HG02870 (cell line): ENCODE measurements at regions not wholly inside any gene's neighbourhood (a gene's known extent, or its start where the extent isn't known, plus 50 kb on each side); places are given as distances from the start of the nearest gene placed in this dataset.

Experiments
- ATAC-seq: cut with Tn5 transposase; IDR thresholded peaks from one replicate; pipeline ENCODE4 v1.9.1; 2021; ENCODE audit warnings: mild to moderate bottlenecking, moderate library complexity; ENCODE audit not compliant: unreplicated experiment

DNA sequence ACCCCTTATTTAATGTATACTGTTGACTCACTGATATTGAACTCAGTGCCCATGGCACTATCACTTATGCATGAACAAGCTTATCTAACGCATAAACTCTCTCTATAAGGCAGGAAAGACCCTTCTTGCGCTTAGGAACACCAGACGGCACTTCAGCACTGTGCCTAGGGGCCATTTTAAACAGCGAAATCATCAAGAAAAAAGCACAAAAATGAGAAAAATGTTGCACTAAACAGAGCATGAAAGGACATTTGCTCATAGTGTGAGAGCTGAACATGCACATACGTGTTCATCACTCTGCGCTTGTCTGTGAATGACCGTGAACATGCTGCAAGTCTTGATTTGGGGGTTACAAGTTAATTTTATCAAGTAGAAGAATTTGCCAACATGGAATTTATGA lies 109.6 kb downstream of the WDR11 start:
- no peak for ATAC-seq

DNA sequence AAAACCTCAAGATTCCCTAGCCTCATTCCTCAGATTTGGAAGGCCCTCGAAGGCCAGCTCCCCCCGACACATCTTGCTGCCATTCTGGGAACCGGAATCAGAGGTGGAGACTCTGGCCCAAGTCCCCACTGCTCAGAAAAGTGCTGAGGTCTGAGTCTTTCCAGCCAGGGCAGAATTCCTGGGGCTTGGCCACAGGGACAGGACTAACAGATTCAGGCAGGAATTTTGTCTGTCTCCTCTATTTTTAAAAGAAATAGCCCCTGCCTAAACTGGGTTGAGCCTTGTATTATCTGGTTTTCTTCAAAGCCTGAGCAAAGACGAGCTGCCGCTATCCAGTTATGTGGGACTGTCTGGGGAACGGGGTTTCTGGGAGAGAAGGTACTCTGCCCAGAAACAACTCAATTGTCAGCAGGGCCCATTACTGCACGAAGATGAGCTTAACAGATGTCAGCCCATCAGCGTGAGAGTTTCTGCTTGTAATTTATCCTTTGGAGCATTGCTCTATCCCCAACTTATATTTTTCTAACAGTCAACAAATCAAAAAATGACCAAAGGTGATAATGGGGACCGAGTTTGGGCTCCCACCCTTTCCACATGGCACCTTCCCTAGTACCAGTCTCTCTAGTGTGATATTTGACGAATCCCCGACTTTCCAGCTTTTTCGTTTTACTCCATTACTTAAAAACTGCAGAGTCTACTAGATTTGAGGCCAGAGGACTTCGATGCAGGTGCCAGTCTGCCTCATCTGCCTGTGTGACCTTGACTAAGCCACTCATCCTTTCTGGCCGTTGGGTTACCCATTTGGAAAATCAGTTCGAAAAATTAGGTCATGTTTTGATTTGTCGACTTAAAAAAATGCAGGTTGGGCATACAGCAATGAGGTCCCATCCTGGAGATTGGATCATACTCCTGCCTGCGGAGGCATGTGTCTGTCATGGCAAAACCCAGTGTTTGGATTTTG lies 110.9 kb downstream of the WDR11 start:
- no peak for ATAC-seq

DNA sequence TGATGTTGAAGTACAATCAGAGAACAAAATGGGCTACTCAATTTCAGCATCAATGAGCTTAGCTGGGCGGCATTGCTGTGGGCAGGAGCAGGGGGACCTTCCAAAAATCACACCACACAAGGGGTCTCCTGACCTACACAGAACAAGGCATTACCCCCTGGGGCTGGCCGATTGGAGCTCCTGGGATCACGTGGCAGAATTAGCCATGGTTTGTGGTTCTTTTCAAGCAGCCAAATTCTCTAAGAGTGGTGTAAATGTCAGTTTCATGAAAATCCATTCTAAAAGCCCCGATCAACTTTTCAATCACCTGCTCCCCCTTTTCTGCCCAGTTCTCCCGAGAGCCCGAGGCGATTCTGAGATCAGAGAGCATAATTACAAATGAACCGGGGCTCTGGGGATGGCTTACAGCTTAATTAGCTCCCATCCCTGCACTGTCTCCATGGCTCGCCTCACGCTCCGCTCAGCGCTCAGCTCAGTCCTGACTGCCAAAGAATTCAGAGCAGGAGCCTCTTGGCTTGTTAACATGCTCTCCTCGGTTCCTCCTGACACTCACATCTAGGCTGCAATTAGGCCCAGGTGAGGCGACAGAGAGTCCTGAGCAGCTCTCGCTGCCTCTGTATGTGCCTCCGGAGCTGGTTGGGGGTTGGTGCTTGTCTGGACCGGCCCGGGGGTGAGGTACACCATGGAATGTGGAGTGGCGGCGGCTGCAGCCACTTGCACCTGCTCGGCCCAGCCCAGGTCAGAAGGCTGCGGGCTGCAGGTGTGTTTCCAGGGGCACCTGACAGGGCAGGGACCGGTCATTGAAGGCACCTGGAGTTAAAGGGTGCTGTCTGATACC lies 111.8 kb downstream of the WDR11 start:
- no peak for ATAC-seq

DNA sequence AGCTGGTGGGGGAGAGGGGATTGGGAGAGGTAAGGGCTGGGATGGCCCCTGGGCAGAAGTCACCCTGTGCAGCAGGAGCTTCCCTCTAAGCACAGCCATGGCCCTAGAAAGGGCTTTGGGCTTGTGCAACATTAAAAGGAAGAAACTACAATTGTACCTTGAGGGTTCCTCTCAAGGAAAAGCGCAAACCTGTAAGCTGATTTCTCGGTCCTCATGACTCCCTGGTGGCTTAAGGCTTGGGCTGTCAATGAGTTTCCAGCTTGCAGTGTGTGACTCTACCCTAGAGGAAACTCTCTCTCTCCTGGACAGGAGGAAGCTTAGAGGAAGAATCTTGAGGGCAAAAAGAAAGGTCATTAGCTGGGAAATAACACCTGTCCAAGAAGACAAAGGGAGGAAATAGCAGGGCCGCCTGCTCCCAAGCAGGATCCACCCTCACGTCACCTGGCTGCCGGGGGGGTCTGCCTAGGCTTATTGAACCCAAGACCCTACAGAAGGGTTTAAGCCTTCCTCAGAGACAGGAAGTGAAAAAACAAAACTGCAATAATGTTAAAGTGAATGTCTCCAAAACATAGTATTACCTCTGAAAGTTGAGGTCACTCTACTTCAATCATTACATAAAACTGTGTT lies 112.5 kb downstream of the WDR11 start:
- no peak for ATAC-seq

DNA sequence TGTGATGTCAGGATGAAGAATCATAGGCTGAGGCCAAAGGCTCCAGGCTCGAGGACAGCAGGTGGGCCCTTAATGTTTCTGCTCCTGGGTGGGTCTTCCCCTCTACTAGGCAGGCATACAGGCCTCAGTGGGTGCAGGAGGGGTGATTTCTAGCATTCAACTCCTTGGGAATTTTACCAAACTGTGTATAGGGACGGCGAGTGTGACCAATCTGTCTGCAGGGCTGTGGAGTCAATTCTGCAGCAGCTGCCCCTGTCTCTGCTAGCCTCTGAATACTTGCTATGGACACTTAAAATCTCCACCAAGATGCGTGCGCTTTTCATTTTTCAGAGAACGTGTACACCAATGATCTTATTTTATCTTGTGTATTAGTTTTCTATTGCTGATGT lies 115.5 kb downstream of the WDR11 start:
- no peak for ATAC-seq

DNA sequence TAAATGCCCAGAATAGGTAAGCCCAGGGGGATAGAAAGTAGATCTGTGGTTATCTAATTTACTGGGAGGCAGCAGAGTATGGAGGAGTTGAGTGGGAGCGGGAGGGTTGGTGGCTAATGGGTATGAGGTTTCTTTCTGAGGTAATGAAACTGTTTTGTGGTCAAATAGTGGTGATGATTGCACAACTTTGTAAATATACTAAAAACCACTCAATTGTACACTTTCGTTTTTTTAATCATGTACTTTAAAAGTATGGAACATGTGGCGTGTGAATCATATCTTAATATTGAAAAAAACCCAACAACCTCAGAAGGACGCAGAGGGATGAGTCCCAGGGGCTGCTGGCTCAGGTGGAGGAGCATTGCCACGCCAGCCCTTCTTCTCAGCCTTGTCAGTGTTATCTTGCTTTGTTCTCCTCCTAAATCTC lies 118.1 kb downstream of the WDR11 start:
- peak; percentile 54 for ATAC-seq

DNA sequence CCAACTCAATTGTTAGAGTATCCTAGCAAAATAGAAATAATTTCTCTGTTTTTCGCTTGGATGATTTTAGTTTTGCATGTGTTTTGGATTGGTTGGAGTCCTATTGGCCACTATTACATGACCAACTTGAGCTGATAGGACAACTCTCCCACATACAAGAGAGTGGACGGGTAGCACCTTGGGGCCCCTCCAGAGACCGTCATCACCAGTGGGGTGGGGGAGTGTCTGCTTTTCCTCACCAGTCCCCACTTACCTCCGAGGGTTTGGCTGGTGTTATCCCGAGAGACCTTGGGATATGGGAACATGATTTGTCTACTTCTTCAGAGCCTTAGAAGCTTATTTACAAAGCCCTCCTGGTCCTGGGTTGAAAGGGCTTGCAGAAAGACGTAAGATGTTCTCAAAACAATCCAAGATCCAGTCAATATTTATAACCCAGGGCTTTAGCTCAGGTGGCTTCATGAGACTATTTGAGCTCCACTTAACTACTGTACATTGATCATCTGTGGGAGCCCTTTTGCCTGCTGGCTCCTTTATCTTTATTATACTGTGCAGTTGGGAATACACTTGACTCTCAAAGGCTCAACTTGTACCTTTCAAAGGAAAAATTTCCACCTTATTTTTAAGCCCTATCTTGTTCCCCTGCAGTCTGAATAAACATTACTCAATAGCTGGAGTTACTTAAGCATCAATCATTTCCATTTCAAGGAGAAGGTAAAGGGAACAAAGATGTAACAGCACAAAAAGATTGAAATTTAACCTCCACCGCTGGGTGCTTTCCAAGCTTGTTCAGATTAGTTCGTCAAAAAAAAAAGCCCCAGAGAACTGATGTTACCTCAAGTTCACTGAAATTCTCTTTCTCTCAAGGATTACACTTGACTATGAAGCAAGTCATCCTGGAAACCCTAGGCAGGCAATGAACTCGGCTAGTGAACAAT lies 119.7 kb downstream of the WDR11 start:
- ATAC-seq, result no peak

DNA sequence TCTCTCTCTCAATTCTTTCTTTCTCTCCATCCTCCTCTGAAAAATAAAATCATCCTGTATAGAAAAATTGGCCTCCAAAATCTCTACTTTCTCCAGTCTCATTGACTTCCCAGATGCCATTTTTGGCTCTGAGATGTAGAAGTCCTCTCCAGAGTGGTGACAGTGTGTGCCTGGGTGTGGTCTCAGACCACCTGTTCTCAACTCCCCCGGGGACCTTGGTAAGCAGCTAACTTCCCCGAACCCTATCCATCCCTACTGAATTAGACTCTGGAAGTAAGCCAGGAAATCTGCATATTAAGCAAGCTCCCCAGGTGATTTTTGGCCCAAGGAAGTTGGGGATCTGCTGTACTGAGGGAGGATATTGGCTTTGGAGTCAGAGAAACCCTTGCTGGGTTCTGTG lies 120.5 kb downstream of the WDR11 start:
- no peak for ATAC-seq

DNA sequence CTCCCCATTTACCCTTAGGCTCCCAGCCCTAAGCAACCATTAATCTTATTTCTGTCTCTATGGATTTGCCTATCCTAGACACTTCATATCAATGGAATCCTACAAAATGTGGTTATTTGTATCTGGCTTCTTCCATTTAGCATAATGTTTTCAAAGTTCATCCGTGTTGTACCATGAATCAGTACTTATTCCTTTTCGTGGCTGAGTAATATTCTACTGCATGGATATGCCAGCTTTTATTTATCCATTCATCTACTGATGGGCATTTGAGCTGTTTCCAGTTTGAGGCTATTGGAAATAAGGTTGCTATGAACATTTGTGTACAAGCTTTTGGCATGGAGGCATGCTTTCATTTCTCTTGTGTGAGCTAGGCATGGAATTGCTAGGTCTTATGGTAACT lies 121.1 kb downstream of the WDR11 start:
- no peak for ATAC-seq

DNA sequence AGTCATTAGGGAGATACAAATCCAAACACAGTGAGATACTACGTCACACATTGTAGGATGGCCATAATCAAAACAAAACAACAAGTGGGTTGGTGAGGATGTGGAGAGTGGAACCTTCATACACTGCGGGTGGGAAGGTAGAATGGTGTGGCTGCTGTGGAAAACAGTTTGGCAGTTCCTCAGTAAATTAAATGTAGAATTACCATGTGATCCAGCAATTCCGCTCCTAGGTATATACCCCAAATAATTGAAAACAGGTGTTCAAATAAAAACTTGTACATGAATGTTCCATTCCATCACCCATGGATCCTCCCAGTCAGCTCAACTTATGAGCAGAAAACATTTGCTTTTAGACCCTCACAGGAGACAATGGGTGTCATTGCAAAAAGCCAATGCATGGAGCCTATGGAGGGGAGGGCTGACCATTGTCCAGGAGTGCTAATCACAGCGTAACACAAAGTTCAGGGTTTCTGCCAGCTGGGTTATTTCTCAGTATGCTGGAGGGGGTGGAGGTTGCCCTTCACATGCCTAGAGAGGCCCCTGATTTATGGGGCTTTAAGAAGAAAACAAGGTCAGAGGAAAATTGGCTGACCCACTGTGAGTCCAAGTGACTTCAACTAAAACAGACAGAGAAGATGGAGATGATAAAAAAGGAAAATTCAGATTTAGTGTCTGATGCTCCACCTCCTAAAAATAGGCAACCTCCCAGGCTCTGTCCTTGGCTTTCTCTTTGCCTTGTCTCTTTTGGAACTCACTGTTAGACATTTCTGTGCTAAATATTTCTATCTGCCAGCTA lies 124.1 kb downstream of the WDR11 start:
- ATAC-seq, result no peak

DNA sequence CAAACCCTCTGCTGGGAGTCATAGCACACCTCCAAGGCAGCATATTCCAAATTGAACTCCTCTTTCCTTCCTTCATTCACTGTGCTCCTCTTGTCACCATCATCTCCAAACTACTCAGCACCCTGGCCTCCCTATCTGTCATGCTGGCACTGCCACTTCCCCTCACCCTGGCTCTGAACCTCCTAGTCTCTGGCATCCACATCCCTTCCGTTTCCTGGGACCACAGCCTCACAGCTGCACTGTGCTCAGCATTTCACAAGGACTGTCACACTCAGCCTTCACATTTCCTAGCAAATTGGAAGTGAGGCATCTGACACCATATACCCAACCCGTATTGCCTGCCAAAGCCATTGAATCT lies 124.7 kb downstream of the WDR11 start:
- no peak for ATAC-seq

DNA sequence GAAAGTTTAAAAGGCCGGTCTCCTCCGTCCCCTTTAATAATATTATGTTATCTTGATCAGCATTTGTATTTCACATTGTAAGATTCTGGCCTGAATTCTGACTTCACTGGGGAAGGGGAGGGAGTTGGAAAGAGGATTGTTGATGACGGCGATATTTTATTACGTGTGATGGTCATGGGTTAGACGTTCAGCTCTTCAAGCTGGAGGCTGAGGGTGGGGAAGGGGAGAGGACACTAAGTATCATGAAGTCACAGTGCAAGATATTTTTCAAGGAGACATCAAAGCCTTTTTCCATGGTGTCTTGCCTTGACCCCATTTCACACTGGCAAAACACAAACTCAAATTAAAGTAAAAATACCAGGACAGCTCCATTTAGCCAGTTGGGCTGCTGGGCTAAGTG lies 126.7 kb downstream of the WDR11 start:
- ATAC-seq, result no peak

DNA sequence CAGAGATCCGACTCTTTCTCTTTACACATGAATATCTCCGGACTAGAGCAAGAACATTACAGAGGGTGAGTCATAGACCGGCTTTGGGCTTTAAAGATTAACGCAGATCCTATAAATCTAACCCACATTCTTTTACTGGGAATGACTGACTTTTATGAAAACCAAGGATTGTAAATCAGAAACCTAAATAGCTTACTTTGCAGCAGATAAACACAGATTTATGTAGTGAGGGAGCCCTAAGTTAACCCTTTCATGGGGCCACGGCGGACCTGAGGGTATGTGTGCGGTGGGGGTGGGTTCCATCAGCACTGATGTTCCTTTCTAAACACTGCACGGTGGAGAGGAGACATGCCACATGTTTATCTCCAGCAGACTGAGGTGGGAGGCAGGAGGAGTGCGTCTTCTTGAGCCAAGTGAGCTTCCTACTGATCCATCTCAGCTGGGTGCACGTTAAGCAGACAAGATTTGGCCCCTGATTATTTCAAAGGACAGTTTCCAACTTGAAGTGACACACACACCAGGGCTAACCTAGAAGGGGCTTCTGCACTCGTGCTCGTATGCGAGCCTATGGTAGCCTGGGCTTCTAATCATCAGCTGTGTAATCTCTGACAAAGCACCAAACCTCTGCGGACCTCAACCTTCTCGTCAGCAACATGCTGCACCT lies 127.6 kb downstream of the WDR11 start:
- no peak for ATAC-seq

DNA sequence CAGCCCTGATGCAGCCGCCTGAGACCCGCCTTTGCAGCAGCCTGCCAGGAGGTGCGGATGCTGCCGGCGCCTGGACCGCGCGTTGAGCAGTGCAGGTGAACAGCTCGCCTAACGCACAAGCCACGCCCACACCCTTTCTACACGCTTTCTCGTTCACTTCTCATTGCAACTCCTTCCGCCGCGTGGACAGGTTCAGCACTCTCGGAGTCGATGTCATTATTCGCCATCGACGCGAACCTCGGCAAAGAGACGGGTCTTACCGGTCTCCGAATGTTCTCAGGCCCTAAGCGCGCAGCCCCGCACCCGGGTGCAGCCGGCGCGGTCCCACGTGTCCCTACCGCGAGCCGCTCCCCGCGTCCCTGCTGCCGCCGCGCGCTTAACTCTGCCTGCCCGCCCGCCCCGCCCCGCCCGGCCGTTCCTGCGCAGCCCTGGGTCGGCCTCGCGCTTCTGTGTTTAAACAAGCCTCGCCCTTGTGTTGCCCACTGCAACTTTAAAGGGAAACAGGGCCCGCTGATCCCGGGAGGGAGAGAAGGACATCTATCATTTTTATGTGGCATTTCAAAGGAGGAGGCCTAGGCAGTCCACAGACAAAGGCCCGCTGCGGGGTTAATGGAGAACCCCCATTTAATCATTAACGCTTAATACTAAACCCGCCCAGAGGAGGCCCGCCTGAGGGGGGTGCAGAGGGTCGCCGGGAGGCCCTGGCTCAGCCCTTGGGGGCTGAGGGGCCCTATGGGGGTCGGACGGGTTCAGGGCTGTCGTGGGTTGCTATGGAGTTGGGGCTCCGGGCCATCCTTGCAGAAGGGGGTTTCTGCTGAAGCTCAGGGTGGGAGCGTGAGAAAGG lies 128.5 kb downstream of the WDR11 start:
- ATAC-seq, result no peak

DNA sequence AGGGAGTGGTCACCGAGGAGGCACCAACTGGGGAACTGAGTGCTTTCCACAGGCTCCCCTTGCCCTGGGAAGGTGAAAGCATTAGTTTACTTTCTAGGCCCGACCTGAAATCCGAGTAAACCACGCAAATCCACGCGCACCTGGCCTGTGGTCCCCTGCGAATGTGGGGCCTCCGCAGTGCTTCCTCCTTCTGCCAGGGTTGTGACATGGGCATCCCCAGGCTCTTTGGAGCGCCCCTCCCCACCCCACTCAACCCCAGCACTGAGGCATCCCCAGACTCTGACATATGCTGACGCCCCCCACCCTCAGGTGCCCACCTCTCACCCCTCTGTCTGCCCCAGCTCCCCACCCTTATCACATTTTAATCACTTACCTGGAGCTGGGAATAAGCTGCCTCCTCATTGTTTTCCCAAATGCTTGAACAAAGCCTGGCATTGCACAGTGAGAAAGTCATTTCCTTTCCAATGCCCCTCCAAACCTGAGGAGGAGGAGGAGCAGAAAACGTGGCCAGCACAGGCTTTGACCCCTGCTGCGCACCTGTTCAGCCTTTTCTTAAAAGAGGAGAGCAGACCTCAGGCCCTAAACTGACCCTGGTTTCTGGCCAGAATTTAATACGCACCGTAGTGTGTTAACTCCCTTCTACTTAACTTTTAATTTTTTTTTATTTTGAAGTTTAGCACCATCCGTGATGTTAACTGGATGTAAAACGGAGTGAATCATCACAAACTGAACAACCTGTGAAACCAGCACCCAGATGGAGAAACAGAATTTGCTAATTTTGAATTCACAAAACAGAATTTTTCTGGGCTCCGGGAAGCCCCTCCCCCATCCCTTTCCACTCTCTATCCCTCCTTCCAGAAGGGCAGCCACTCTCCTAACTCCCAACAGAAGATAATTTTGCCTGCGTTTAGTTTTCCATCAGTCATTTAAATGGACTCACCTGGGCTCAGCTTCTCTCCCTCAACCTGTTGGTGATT lies 129.4 kb downstream of the WDR11 start:
- ATAC-seq, result no peak

DNA sequence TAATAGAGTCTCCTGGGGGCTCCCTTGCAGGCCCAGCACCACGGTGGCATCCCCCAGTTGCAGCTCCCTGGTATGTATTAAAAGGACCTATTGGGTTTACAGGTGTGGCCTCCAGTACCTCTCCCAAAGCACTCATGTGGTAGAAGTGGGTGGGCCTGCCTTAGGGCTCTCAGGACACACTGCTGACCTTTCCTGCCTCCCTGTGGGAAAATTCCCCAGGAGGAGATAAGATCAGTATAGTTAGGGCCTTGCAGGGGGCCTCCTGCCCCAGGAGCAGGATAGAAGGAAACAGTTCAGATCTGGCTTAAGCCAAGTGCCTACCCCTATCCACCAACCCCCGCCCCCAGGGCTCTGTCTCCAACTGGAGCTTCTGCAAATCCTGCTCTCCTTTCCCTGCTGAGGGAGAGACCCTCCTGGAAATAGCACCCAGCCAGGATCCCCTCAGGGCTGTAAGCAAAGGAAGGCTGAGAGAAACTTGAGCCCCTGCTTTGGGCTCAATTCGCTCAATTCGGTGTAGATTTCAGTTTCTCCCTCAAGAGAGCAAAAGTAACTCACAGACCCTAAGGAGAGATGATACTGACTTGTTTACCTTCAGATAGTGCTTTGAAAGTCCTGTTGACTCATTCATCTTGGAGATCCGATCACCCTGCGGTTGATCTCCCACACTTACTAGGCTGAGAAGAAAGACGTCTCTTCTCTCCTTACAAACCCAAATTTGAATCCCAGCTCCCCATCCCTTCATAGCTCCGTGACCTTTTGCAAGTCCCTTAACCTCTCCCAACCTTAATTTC lies 130.6 kb downstream of the WDR11 start:
- no peak for ATAC-seq
